Activated CD8-positive, alpha-beta memory T cell treated with anti-CD3 and anti-CD28 coated beads for 36 hours (primary cell): ENCODE measurements at regions not wholly inside any gene's neighbourhood (a gene's known extent, or its start where the extent isn't known, plus 50 kb on each side); places are given as distances from the start of the nearest gene placed in this dataset.

Source experiments
- CTCF ChIA-PET: fragments of 350-600 bp; sonication (Branson Sonifier 250); formaldehyde crosslinking; loops from one replicate; lab custom pipeline; 2021; ENCODE audit warnings: antibody characterized with exemption; lab: Charles Lee
- POLR2A ChIA-PET: fragments of 350-600 bp; sonication (Branson Sonifier 250); formaldehyde crosslinking; loops from one replicate; lab custom pipeline; 2021; ENCODE audit warnings: antibody characterized with exemption; lab: Charles Lee

DNA sequence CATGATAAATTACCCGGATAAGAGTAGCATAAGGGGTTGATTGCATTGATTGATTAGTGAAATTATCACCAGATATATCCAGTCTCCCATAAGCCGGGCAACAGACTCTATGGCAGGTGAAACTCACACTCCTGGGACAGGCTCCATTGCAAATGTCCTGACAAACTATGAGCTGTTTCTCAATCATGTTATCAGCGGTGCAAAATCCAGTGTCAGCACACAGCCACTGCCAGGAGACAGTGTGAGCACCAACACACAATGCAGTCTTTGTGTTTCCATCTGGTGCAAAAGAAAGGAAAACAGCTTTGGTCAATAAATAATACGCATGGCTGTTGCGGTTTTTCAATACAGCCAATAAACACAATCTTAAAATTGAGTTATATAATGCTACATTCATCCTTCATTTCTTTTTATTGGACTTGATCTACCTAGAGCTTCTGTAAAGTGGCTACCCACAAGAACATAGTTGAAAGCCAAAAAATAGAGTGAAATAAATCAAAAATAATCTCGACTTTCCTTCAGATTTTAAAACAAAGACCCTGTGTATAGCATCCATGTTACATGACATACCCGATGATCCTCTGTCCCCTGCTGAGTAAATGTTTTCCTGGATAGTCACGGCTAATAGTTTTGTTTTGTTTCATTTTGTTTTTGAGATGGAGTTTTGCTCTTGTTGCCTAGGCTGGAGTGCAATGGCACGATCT, 64.3 kb upstream of the AFDN start:
- ChIA-PET CTCF (no interaction called here), POLR2A (no interaction called here)

GRCh38 chr6:167763056-167763944, 63.4 kb upstream of the AFDN start:
- ChIA-PET POLR2A (no interaction called here), CTCF (no interaction called here)

- POLR2A ChIA-PET = no interaction called here
- CTCF ChIA-PET = no interaction called here
Observed at GRCh38 chr6:167764215-167764614, 62.5 kb upstream of the AFDN start.

DNA sequence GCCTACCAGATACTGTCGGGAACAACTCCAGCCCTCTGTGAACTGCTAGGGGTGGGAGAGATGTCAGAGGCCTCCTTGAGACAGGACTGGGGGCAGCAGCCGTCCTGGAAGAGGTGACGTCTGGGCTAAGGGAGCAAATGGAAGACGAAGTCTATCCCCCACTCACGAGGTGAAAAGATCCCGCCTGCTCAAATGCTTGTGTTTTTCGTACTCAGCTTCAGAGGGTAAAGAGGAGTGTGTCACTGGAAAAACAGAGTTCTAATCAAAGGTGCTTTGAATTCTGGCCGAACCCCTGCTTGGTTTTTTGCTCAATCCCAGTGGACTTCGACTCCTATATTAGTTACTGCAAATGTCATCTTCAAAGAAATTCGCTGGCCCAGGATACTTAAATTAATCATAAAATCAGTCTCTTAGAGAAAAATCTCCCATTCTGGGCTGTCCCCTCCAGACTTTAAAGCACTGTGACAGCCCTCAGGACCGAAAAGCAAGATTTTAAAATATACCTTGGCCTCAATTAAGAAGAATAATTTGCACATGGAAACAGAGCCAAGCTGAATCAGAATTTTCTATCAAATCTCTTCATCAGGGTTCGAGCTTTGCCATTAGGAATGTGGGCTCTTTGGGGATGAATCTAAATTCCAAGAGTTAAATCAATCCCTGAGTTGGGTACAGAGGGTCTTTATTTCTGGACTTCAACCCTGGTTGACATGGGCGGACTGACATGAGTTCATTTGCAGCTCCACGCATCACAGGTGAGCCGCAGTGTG, 61.8 kb upstream of the AFDN start:
- ChIA-PET POLR2A (no interaction called here), CTCF (no interaction called here)

DNA sequence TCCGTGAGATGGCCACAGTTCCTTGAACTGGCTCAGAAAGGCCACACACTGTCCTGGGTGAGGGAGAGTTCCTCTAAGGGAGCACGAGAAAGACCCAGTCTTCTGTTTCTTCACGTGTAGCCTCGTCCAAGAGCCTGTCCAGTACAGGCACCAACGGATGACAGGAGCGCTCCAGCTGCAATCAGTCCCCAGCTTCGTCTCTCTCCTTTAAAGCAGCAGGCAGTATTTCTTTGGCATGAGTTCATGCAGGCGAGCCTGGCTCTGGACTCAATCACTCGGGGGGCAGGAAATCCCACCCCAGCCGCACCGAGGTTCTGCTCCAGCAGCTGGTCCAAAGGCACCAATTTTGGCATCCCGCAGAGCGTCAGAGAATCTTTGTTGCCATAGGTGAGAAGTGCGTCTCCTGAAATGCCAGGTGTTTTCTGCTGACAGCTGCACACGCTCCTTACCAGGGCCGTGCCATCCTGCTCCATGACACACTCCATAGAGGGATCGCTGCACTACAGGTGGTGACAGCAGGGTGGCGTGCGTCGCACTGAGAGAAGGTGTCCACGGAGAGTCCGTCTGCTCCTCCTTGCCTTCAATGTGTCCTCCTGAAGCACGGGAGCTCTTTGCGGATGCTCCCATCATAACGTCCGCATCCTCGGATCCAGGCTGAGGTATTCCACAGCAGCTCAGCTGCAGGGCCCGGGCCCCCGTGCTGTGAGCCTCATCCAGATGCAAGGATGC, 59.6 kb upstream of the AFDN start:
- ChIA-PET CTCF (no interaction called here), POLR2A (no interaction called here)

GRCh38 chr6:167767715-167768107, 59.0 kb upstream of the AFDN start:
- ChIA-PET POLR2A (no interaction called here), CTCF (no interaction called here)

GRCh38 chr6:167768471-167769215, 58.1 kb upstream of the AFDN start:
- ChIA-PET POLR2A (no interaction called here), CTCF (no interaction called here)

GRCh38 chr6:167769408-167770190, 57.1 kb upstream of the AFDN start:
- POLR2A ChIA-PET = no interaction called here
- CTCF ChIA-PET = no interaction called here

- CTCF ChIA-PET = no interaction called here
- POLR2A ChIA-PET = no interaction called here
Observed at GRCh38 chr6:167770291-167770955, 56.3 kb upstream of the AFDN start.

DNA sequence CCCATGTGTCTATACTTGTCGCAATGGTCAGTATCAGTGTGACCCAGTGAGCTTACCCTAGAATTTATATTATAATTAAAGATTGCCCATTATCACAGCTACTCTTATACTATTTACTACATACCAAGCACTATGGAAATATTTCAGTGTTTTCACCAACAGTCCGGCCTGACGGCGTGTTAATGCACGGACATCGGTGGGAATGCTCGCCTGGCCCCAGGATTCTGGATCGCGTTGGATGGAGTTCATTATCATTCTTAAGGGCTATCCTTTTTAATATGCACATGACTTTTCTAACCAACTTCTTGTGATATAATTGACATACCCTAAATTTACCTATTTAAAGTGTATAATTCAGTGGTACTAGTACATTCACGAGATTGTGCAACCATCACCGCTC, 51.8 kb upstream of the AFDN start:
- ChIA-PET CTCF (no interaction called here), POLR2A (no interaction called here)

DNA sequence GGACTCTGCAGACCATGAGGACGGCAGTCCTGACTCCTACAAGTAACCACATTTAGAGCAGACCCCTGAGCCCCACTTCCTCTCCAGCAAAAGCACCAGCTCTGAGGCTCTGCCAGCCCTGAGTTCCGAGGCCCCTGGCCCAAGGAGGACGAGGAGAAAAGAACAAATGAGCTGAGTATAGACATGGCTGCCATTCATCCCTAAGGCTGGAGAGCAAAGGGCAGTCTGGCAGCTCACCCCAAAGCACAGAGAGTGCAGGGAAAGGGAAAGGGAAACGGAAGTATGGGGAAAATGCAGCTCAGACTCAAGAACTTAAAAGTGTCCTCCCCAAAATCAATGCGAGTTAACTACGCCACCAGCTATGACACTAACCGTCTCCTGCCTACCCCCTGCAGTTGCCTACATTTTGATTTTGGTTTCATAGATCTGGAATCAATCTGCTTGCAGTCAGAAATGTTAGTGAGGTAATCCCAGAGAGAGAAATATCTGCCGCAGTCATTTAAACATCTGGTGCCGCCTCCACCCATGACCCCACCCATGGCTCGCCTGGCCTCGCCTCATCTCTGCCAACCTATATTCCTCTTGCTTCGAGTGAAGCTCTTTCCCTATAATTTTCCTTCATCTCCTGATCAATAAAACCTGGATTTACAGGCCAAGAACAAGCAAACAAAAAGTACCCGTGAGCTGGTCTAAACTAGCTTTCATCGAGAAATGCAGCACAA, 49.6 kb upstream of the AFDN start:
- ChIA-PET POLR2A (no interaction called here), CTCF (no interaction called here)
